C1 segment of cervical spinal cord (tissue), 14 donors: ENCODE measurements at regions not wholly inside any gene's neighbourhood (a gene's known extent, or its start where the extent isn't known, plus 50 kb on each side); places are given as distances from the start of the nearest gene placed in this dataset.
"Not testable (repeated sequence)": the region's sequence is repeated elsewhere in the genome, so short reads cannot be mapped to it uniquely, and the experiment has no call there.

Source experiments
- DNase-seq, 14 donors: peaks; one replicate each; lab custom pipeline; 2025; lab: John Stamatoyannopoulos, UW

- DNase-seq = no peak
These were observed 158.2 kb upstream of the FOXK1 start for GRCh38 chr7:4523873-4524272.

- no peak for DNase-seq
These were observed 156.2 kb upstream of the FOXK1 start for GRCh38 chr7:4525884-4526283.

GRCh38 chr7:4527988-4528636 lies 154.0 kb upstream of the FOXK1 start:
- DNase-seq = no peak

- DNase-seq = no peak
These were observed 150.9 kb upstream of the FOXK1 start for GRCh38 chr7:4531236-4531635.

- not testable (repeated sequence) for DNase-seq
These were observed 148.8 kb upstream of the FOXK1 start for GRCh38 chr7:4533339-4533738.

- peak in 4 of 14 donors; percentile 3 to 11 (median 6) for DNase-seq
These were observed 132.4 kb upstream of the FOXK1 start for GRCh38 chr7:4549681-4550080.

GRCh38 chr7:4550117-4550516 lies 132.0 kb upstream of the FOXK1 start:
- DNase-seq = no peak

- no peak for DNase-seq
These were observed 129.1 kb upstream of the FOXK1 start for GRCh38 chr7:4552985-4553384.

GRCh38 chr7:4556868-4557793 lies 125.0 kb upstream of the FOXK1 start:
- DNase-seq = peak in 2 of 14 donors; percentile 1 to 2

GRCh38 chr7:4561795-4562194 lies 120.3 kb upstream of the FOXK1 start:
- no peak for DNase-seq

- no peak for DNase-seq
These were observed 115.4 kb upstream of the FOXK1 start for GRCh38 chr7:4566714-4567113.

- DNase-seq = no peak
These were observed 107.2 kb upstream of the FOXK1 start for GRCh38 chr7:4574851-4575250.

- DNase-seq = no peak
These were observed 106.8 kb upstream of the FOXK1 start for GRCh38 chr7:4575254-4575653.

GRCh38 chr7:4602905-4603842 lies 78.9 kb upstream of the FOXK1 start:
- DNase-seq = no peak

GRCh38 chr7:4603843-4604231 lies 78.3 kb upstream of the FOXK1 start:
- no peak for DNase-seq

GRCh38 chr7:4604456-4604940 lies 77.6 kb upstream of the FOXK1 start:
- DNase-seq = no peak

GRCh38 chr7:4606797-4607196 lies 75.3 kb upstream of the FOXK1 start:
- DNase-seq = no peak

- DNase-seq = no peak
These were observed 74.8 kb upstream of the FOXK1 start for GRCh38 chr7:4607311-4607729.

GRCh38 chr7:4609576-4609975 lies 72.5 kb upstream of the FOXK1 start:
- DNase-seq = not testable (repeated sequence)

- peak in 6 of 14 donors; percentile 3 to 15 (median 9) for DNase-seq
These were observed 71.2 kb upstream of the FOXK1 start for GRCh38 chr7:4610768-4611467.

- no peak for DNase-seq
These were observed 69.9 kb upstream of the FOXK1 start for GRCh38 chr7:4612237-4612636.
